DLD1 (cell line): ENCODE measurements at regions not wholly inside any gene's neighbourhood (a gene's known extent, or its start where the extent isn't known, plus 50 kb on each side); places are given as distances from the start of the nearest gene placed in this dataset.

Experiments
- in situ Hi-C: cut with HindIII; loops from 2 replicates; pipeline ENCODE4 v1.10.0; 2017; ENCODE audit warnings: low sequenced_read_pairs

DNA sequence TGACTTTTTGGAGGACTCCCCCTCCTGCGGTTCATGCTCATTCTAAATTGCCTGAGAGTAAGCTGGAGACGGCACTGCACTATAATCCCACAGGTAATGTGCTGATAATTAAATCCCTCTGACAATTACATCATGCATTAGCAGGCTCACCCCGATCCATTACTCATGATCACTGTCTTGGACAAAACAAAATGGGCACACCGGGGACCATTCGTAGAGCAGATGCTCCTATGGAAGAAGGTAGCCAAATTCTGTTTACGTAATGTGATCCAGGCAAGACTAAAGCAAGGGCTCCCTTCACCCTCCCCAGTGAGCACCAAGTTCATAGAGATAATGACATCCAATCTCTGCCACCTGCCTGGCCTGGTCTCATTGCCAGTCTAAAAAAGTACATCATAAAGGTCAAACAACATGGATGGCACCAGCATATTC lies 657.1 kb upstream of the SOX11 start:
- in situ Hi-C loops: no loop called here

DNA sequence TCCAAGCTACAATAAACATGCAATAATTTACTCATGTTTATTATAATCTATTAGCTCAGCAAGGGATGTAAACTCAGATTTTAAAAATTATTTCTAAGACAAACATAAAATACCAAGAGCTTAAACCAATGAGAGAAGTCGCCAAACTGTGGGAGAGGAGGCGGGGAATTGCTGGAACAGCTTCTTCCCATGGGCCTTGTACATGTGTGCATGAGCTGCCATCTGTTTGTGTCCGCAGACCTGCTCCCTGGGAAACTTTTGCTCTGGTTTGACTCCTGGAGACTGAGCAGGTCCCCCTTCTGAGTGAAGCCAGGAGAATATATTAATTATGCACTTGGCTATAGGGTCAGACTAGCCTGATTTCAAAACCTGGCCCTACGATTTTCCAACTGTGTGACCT lies 655.9 kb upstream of the SOX11 start:
- in situ Hi-C loops: no loop called here

DNA sequence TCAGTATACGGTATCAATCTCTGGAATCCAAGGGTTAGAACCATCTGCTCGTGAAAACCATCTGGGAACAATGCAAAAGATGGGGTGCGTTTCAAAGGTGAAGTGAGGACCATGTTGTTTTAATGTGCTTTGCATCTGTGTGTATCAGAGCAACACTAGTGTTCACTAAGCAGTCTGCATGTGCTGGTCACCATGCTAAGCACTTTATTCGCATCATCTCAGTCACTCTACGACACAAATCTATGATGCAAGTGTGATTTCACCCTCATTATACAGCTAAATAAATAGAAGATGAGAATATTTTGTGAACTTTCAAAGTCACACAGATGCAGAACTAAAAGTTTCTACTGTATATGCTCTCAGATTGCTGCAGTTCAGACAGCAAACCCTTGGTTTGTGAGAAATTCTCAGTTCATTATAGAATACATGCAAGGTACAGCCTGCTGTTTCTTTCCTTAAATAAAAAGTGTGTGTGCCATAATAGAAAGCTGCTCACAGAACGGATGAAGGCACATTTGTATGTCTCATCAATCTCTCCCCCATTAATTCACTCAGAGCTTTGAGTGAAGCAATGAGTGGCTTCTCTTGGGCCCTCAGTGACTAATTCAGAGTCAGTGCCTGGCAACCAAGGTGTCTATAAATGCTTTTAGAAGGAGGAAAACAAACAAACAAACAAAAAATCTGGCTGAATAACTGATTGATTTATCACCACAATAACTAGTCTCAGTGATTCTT lies 652.8 kb upstream of the SOX11 start:
- in situ Hi-C loops: no loop called here

DNA sequence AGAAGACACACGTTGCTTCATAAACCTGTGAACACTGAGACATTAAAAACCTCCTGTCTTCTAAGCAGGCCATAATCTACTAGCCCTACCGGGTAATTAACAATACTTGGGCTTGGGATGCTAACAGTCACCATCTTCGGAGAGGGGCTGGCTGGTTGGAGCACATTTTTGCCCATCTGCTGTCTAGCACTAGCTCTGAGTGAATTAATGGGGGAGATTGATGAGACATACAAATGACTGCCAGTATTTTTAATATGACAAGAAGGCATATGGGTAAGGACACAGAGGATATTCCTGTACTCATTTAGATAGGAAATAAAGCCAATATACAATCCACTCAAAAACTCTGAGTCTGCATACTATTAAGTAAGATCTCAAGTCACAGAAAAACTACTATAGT lies 651.6 kb upstream of the SOX11 start:
- in situ Hi-C loops: no loop called here

DNA sequence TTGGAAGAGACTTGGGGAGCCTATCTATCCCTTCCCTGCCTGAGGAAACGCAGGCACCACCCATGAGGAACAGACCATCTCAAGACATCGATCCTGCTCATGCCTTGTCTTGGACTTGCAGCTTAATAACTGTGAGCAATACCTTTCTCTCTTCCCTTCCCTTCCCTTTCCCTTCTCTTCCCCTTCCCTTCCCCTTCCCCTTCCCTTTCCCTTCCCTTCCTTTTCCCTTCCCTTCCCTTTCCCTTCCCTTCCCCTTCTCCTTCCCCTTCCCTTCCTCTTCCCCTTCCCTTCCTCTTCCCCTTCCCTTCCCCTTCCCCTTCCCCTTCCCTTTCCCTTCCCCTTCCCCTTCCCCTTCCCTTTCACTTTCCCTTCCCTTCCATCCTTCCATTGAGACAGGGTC lies 650.7 kb upstream of the SOX11 start:
- in situ Hi-C loops: no loop called here

DNA sequence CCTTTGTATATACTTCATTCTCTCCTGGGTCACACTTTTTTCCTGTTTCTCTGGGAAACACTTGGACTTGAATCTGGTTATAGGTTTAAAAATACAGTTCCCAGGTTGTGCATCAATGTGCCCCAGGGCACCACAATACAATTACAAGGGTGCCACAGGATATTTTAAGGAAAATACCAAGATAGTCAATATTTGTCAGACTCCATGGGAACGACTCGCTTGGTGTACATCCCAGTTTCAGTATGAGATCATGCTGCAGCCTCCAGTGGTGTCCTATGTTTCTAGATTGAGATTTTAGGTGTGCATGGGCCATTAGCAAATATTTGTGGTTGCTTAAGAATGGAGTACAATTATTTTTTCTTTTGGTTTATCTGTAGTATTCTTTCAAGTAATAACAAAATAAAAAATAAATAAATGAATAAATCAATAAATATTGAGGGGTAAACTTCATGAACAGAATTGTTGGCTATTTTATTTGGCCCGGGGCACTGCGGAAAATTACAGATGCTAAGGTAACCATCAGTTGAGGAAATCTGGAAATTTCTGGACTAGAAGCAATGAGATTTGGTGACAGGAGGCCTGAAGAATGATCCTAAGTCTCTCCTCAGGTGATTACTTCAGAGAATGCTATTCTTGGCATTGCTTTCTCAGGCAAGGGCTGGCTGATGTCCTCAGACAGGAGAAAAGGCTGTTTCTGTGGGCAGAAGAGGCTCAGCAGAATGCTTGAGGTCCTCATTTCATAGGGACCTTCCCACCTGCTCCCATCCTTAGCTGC lies 649.3 kb upstream of the SOX11 start:
- in situ Hi-C loops: no loop called here

DNA sequence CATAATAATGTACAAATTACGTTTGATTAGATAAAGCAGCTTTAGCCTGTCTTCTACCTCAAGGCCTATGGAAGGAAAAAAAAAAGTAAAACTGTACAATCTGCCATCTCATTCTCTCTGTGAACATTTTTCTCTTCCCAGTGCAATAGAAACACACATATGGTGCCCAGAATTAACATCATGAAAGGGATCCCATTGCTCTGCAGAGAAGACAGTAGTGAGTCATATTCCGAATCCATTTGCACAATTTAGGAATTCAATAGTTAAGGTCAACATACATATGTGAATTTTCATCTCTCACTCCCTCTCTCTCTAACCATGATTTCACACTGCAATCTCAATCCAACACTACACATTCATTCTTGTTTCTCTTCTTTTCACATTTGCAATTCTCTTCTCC lies 640.9 kb upstream of the SOX11 start:
- in situ Hi-C loops: no loop called here

DNA sequence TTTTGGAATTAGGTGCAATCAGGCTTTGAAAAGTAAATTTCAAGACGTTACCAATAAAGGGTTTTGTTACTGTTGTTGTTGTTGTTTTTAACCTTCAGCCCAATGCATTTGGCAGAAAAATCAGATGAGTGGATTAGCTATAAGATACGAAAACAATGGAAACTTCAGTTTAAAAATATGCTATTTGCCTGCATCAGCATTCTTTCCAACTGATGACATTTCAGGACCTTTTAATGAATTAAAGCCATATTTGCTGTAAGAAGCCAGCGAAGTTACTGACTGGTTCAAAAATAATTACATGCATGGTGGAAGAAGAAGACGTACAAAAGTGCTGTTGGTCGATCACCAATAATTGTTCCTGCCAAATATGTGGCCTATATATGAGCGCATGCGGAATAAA lies 639.3 kb upstream of the SOX11 start:
- in situ Hi-C loops: no loop called here

DNA sequence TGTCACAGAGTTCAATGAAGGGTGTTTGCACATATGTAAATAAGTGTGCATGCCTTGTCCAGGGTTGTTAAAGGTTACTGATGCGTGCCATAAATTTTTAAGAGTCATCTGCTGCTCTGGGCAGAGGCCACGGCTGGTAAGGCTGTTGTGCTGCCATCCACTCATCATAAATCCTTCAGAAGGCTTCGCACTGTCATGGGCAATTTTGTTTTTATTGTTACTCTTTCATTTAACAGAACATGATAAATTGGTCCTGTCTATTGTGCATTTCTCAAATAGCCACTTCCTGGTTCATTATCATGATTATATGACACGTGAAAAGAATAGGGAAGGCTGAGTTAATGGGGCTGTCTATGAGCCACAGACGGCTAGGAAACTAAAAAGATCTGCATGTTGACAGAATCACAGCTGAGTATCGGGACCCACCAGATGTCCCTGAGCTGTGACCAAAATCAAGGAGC lies 634.3 kb upstream of the SOX11 start:
- in situ Hi-C loops: no loop called here

DNA sequence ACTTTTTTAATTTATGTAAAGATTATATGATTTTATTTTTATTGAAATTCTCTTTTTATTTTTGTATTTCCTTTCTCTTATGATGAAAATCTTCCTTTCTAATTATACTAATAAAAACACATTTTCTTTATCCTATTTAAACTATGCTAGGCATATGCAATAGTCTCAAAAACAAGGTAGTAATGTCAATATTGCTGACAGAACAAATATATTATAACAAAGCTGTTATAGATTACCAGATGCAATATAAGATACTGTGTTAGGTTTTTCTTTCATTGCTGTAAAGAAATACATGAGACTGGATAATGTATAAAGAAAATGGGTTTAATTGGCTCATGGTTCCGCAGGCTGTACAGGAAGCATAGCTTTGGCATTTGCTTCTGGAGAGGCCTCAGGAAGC lies 631.2 kb upstream of the SOX11 start:
- in situ Hi-C loops: no loop called here

DNA sequence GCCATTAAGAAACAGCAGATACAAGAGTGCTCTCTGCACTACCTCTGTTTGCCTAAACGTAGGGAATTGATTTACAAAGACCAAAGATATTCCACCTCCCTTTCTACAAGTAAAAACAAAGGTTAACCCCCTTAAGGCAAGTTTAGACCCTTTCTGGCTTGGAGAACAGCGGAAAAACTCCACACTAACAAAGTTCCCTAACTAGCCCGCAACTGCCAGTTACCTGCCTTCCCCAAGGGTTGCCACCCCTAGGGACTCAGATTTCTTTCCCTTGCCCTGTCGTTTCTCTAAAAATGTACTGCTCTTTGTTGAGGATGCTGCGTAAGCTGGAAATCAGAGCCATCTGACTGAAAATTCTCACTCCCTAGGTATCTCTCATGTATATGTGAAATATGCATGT lies 627.5 kb upstream of the SOX11 start:
- in situ Hi-C loops: no loop called here

DNA sequence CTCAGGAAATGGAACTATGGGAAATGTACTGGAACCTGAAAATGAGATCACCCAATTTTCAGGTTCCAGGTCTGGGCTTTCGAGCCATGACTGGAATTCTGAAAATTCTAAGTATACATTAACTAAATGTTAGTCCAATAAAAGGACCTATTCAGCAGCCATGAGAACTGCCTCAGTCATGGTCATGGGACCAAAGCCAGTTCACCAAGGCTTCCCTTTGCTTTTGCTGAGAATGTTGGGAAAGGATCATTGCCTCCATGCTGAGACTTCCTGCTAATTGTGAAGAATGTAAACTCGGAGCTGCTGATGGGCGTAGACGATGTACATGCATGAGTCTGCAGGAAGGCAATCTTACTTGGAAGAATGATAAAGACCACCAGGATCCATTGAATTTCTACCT lies 624.4 kb upstream of the SOX11 start:
- in situ Hi-C loops: no loop called here

DNA sequence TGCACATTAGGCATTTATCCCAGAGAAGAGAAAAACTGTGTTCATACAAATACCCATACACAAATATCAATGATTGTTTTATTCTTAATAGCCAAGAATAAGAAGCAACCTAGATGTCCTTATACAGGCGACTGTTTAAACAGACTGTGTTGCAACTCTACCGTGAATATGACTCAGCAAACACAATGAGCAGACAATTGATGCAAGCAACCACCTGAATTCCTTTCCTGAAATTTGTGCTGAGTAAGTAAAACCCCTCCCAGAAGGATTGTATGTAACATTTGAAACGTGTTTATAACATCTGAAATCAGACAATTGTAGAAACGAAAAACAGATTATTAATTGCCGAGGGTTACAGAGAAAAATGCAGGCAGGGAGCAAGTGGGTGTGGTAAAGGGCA lies 621.9 kb upstream of the SOX11 start:
- in situ Hi-C loops: loop anchor here (5.0 kb wide), 1 partner anchor 42 kb away; no protein-coding TSS in a partner anchor

DNA sequence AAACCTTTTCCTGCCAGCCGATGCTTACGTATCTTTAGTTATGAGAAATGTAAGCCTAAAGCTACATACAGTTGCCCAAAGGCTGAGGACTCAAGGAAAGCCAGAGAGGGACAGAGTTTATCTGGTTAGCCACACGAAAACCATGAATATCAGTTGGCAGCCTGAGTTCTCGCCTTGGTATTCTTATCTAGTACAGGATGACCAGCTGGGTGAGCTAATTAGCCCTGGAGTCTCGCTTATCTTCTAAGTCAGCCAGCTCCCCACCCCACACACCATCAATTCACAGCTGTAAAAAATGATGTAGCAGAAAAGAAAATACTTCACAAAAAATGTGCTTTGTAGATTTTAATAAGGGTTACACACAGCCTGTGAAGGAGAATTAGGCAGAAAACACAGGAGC lies 617.5 kb upstream of the SOX11 start:
- in situ Hi-C loops: loop anchor here (5.0 kb wide), 1 partner anchor 38 kb away; no protein-coding TSS in a partner anchor

DNA sequence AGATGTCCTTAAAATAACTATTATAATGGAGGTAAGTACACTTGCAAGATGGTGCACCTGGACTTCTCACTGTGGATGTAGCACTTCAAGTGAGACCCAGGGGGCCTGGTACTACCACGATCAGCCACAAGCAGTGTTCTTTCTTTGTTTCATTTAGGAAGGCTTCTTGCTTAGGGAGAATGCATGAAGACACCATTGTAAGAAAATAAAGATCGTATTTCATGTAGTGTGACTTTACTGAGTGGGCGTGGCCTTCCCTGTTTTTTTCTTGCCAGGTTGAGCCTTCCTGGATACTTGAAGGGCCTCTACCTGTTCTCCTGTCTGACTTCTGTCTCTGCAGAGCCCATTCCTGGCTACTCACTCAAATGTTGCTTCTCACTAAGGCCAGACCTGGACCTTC lies 615.6 kb upstream of the SOX11 start:
- in situ Hi-C loops: no loop called here

DNA sequence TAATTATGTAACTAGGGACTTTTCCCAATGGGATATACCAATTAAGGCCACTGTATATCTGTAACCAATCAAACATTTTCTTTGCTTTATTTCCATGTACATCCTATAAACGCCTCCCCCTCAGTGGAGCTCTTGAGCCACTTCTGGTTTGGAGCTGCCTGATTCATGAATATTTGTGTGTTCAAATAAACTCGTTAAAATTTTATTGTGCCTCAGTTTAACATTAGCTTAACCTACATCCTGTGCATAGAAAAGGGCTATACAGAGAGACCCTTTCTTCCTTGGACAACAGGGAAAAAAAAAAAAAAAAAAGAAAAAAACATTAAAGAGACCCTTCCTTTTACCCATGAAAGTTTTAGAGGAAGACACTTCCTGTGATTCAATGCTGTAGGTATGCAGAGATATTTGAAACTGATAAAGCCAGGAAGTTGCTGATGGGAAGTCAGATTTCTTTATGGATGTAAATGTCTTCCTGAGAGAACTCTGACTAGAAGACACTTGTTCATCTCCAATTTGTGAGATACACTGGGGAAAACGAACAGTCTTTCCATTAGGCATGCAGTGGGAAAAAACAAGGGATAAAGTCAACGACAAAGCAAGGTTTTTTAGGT lies 614.6 kb upstream of the SOX11 start:
- in situ Hi-C loops: no loop called here

DNA sequence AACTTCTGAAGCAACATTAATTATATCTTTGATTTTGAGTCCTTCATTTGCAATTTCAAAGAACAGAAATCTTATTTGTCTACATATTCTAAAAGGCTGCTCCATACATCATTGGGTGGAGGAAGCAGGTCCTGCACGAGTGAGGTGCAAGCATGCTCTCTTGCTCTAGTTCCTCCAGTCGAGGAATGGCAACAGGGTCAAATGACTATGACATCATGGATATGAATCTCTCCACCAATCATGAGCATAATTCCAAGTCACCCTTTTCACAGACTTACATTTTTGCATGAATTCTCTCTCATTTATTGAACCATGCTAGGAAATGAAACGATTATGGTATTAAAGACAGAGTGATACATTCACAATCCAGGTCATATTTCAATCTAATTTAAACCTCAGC lies 608.8 kb upstream of the SOX11 start:
- in situ Hi-C loops: no loop called here

DNA sequence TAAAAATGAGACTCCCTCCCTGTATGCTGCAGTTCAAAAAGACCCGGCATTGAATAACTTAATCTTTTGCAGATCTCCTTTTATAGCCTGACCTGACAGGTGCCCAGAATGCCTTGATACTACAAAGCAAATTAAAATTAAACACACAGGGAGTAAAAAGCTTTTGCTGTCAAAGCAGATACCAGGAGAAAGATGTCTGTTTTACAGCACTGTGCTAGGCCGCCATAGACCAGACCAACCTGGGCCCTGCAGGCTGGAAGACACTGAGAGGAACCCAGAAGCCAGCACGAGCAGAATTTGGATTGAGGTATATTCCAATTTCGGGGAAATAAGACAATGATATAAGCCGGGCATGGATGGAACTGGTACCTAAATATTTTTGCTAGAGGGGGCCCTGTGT lies 602.8 kb upstream of the SOX11 start:
- in situ Hi-C loops: no loop called here

DNA sequence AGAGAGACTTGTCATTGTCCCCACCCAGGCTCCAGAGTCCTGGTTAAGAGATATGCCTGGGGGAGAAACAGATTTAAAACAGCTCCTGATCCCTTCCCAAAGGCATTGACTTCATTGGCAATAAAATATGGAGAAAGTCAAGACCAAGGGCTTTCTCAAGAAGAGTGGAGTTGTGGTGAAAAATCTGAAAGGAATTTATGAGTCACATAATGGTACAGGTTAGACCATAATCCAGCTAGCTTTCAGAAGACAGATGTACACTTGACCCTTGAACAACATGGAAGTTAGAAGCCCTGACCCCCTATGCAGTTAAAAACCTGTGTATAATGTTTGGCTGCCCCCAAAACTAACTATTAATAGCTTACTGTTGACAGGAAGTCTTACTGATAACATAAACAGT lies 599.1 kb upstream of the SOX11 start:
- in situ Hi-C loops: no loop called here

DNA sequence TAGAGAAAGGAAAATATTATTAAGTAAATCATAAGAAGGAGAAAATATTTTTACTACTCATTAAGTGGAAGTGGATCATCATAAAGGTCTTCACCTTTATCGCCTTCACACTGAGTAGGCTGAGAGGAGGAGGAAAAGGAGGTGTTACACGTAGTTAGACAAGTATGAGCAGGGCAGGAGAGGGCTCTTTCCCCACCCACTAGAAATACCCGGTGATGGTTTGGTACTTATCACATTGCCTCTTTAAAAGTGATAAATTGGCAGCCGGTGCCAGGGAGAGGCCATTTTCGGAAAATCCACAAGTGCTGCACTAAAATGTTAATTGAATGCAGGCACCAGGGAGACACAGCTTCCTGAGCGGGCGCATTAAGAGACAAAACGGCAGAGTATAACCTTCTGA lies 598.7 kb upstream of the SOX11 start:
- in situ Hi-C loops: no loop called here

DNA sequence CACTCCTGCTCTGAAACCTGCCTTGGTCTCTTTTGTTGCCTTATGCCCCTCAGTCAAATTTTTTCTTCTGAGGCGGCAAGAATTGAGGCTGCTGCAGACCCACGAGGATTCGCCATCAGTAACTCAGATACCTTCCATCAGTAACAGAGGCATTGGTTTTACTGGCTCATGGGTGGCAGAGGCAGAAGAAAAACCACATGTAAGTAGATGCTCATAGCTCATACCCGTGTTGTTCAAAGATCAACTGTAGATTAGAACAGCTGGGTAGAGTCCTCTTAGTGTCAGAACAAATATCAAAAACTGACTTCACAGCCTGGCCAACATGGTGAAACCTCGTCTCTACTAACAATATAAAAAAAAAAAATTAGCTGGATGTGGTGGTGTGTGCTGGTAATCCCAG lies 598.0 kb upstream of the SOX11 start:
- in situ Hi-C loops: no loop called here

DNA sequence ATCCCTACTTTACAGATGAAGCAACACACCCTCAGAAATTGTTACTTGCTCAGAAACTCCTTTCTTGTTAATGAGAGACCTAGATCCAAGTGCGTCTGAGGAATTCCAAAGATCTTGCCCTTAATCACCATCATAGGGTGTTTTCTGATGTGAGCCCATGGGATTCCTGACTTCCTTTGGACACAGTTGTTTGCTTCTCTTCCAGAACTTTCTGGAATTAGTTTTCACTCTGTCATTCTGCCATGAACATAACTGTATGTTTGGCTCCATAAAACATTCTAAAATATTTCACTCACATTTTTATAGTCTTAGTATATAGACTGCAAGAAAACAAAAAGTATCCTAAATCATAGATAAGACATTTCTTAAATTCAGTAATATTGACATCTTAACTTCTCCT lies 593.9 kb upstream of the SOX11 start:
- in situ Hi-C loops: no loop called here
